GM18511 (cell line): ENCODE measurements at regions not wholly inside any gene's neighbourhood (a gene's known extent, or its start where the extent isn't known, plus 50 kb on each side); places are given as distances from the start of the nearest gene placed in this dataset.

ENCODE experiments used
- ATAC-seq: cut with Tn5 transposase; IDR thresholded peaks from one replicate; pipeline ENCODE4 v1.9.1; 2021; ENCODE audit warnings: mild to moderate bottlenecking, moderate library complexity; ENCODE audit not compliant: unreplicated experiment

DNA sequence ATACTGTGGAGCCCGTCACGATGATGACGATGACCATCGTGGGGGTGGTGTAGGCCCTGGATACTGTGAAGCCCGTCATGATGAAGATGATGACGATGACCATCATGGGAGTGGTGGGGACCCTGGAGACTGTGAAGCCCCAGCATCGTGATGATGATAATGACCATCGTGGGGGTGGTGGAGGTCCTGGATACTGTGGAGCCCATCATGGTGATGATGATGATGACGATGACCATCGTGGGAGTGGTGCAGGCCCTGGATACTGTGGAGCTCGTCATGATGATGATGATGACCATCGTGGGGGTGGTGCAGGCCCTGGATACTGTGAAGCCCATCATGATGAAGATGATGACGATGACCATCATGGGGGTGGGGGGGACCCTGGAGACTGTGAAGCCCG, 81.0 kb upstream of the SALL3 start:
- no peak for ATAC-seq

DNA sequence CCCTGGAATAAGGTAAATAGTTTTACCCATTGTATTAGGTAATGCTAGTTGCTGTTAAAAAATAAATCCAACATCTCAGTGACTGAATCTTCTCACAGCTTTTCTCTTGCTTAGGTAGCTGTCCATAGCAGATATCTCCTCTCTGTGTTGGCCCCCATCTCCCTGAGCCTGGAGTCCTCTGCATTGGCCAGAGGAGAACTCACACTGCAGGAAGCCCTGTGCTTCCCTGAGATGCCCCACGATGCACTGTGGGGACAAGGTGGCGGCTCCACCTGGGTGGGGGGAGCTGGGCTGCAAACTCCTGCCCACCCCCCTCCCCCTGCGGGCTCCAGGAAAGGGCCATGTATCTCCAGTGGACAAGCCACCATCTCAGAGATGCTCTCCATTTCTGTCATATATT, 80.4 kb upstream of the SALL3 start:
- no peak for ATAC-seq

DNA sequence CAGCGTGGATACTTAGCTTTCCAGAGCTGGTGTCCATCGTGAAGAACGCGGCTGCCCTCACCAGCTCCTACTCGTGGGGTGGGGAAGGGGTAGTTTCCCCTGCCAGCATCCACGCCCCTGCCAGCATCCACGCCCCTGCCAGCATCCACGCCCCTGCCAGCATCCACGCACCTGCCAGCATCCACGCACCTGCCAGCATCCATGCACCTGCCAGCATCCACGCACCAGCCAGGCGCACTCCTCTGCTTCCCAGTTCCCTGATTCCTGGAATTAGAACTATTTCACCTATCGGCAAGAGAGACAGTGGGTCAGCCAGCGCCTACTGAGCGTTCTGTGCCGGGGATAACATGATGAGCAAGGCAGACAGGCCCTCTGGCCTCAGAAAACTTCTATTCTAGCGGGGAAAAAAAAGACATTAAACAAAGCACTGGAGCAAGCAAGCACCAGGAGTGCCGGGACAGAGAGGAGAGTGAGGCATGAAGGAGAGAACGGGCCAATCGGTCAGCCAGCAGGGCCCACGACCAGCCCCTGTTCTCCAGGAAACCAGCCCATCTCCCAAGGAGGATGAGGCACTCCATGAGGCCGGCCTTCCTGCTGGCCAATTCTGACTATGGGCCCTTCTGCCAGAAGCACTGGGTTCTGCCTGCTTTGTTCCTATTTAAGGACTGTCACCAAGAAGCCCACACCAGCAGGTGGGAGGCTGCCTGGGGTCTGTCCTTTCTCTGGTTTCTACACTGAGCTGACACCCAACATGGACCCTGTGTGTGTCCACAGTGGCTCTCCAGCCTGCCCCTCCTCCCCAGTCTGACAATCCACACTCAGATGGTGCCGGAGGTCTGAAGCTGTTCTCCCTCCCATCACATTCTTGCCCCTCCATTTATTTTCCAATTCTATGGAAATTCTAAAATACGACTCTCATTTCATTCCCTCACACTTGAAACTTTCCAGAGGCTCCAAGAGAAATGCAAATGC, 78.4 kb upstream of the SALL3 start:
- no peak for ATAC-seq

DNA sequence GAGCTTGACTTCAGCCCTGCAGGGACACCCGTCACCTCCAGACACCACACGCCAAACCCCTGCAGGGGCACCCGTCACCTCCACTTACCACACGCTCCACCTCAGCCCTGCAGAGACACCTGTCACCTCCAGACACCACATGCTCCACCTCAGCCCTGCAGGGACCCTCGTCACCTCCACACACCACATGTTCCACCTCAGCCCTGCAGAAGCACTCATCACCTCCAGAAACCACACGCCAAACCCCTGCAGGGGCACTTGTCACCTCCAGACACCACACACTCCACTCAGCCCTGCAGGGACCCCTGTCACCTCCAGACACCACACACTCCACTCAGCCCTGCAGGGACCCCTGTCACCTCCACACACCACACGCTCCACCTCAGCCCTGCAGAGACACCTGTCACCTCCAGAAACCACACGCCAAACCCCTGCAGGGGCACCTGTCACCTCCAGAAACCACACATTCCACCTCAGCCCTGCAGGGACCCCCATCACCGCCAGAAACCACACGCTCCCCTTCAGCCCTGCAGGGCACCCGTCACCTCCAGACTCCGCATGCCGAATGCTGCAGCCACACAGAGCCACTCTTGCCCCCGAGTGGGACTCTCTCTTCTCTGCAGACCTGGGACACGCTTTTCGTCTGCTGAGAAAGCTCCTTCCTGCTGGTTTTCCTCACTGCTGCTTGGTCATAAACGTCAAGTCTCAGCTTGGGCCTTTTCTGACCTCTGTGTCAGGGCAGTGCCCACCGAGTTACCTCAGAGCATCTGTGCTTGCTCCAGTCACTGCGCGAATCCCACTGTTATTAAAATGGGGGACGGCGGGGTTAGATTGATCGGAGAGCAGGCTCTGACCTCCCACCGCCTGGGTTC, 77.5 kb upstream of the SALL3 start:
- no peak for ATAC-seq

DNA sequence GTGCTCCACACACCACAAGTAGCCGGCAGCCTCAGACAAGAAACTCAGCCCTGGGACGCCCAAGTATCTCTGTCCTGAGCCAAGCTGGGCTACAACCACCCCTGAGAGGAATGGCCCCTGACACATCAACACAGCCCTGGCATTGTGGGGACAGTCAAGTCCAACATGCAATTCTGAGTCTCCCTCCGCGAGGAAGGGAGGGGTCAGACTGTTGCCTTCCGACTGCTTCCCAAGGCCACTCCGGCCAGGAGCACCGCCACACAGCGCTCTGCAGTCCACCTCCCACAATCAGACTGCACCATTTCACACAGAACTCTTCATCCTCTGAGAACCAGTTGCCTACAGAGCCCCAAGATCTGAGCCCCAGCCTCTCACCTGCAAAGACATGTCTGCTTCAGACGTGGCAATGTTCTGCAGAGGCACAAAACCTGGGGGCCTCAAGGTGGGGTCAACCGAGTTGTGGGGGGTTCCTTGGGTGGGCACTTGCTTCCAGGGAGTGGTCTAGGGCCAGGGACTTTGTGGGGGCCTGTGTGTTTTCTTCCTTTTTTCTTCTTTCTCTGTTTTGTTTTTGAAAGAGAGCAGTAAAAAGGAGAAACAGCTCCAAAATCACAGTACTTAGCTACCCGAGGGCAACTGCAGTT, 76.7 kb upstream of the SALL3 start:
- no peak for ATAC-seq

DNA sequence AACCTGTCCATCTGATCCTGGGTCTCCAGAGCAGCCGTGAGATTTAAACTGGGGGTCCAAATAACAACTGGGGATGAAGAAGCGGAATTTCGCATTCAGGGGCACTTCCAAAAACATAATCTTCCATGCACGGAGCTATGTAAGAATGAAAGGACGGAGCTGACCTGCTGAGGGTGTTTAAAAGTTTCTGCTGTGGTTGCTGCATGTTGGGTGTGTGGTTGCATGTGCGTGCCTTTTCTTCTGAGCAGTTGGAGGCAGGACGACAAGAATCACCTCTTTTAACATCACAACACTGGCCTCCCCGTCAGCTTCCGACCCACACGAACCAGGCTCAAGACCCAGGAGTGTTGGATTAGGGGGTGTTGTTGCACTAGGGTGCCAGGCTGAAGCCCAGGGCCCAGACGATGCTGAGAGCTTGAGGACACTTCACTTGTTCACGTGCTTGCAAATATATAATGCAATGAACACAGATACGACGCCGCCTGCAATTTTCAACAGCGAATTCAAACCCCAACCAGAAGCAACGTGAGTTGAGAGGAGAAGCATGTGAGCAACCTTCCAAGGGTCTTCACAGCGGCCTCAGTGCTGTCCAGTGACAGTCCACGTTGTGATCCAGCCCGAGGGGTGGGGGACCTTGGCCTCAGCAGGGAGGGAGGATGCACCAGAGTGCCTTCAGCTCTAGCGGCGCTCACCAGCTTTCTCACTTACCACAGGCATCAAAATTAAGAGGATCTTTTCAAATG, 76.0 kb upstream of the SALL3 start:
- no peak for ATAC-seq

DNA sequence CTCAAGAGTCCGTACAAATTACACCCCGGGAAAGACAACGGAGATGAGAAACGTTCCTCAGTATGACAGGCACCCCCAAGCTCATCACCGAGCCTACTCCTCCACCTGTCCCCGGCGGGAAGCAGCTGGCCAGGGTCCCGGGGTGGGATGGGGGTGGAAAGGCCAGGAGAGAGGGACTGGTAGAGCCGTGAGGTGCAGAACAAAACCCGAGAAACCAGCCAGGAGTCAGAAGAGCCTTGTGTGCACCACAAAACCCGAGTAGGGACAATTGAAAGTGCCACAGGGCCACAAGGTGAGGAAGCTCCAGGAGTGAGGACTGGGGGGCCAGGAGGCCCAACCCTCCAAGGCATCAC, 75.5 kb upstream of the SALL3 start:
- no peak for ATAC-seq

DNA sequence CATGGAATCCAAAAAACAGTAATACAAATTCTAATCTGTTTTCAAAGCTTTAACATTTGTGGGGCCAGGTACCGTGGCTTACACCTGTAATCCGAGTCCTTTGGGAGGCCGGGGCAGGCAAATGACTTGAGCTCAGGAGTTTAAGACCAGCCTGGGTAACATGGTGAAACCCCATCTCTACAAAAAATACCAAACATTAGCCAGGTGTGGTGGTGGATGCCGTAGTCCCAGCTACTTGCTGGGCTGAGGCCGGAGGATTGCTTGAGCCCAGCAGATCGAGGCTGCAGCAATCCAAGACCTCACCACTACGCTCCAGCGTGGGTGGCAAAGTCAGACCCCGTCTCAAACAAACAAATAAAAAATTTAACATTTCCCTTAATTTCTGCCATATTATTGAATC, 74.3 kb upstream of the SALL3 start:
- ATAC-seq: no peak

DNA sequence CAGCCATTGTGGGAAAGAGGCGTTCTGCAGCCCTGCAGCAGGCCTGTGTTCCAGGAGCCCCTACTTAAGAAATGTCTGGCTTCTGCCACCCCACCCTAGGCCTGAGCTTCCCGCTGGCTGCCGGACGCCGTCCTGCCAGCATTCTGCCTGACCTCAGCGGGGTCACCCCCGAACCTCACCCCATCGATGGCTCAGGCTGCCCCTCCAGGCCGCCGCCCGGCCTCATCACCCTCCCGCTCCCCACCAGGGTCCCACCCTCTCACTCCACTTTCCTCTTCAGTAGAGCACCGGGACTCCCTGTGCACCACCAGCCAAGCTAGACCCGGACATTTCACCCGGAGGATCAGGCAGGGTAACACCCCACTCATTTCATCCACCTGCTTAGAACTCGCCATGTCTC, 73.6 kb upstream of the SALL3 start:
- no peak for ATAC-seq

DNA sequence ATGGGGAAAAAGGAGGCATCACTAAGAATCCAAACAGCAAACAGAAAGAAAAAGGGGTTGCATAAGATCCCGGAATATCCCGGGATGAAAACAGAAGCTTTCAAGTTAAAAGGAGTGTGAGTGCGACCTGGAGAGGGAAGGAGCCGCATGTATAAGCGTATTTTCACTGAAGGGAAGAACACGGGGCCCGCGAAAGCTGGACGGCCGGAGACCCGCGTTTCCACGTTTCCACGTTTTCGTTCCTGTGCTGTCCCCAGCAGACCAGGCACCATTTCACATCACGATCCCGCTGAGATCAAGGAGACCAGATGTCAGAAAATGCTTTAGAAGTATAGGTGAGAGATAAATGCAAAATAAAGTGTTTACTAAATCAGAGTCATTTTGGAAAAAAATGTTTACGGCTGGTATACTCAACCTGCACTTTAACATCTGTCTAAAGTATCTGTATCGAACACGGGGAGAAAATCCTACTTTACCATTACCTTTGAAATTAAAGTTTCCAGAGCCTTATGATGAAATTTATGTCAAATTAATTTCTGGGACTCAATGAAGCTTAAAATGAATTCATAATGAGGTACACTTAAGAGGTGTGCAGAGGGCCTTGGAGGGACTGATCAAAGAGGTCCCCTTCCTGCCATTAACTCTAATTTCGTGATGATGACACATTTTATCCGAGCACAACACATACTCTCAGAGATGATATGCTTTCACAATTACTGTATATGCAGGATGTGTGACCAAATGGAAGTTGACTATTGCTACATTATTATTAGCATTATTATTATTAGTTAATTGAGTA, 71.0 kb upstream of the SALL3 start:
- ATAC-seq: no peak

DNA sequence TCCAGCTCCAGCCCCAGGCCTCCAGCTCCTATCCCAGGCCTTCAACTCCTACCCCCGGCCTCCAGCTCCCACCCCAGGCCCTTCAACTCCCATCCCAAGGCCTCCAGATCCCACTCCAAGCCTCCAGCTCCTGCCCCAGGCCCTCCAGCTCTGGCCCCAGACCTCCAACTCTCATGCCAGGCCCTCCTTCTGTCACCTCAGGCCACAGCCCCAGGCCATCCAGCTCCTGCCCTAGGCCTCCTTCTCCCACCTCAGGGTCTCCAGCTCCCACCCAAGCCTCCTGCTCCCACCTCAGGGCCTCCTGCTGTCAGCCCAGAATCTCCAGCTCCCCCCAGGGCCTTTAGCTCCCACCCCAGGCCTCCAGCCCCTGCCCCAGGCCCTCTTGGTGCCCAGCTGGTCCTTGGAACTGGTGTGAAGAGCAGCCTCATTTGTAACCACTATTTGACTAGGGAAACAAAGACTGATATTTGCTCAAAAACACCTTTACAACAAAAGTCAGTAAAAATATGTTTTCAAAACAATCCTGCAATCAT, 67.8 kb upstream of the SALL3 start:
- ATAC-seq: no peak

DNA sequence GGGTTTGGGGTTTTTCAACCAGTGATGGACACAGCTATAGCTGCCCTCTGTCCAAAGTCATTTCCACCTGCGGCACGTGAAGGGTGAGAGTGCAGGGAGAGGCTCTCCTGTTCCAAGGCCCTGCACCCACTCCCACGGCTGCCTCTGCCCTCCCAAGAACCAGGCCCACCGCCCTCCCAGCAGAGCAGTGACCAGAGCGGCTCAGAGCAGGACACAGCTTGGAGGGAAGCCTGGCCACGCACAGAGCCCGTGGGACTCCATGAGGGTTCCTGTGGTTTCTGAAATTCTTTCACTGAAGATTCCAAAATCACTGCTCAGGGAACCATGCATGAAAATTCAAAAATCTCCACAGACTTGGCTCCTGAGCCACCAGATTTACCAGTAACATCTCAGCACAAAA, 67.3 kb upstream of the SALL3 start:
- no peak for ATAC-seq

DNA sequence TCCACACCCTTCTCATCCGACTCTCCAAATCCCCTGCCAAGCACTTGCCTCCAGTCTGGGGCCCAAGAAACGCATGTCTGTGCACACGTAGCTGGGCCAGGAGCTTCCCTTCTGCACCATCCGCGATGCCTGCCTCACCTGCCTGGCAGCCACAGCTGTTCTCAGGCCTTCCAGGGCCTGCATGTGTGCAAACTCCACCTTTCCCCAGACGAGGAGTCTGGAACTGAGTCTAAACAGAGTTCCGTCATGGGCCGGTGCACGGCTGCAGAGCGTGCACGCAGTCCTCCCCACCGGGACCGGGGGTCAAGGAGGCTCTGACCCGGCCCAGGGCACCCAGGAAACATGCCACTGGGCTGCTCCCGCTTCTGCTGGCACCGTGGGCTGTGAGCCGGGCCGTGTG, 66.8 kb upstream of the SALL3 start:
- no peak for ATAC-seq

DNA sequence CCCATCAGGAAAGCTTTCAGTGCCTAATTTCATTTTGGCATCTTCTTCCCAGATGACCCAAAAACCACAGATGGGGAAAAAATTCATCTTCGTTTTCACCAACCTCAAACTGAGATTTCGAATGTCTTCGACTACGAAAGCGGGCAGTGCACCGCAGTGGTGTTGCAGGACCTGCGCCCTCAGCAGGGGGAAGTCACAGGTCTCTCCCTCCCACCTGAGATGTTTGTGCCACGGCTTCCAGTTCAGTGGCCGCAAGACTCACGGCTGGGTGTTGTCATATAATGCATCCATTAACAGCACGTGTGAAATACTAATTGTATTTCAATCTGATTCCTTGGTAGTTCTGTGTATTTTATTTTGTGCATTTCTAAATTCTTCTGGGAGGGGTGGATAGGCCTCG, 66.2 kb upstream of the SALL3 start:
- ATAC-seq: no peak

DNA sequence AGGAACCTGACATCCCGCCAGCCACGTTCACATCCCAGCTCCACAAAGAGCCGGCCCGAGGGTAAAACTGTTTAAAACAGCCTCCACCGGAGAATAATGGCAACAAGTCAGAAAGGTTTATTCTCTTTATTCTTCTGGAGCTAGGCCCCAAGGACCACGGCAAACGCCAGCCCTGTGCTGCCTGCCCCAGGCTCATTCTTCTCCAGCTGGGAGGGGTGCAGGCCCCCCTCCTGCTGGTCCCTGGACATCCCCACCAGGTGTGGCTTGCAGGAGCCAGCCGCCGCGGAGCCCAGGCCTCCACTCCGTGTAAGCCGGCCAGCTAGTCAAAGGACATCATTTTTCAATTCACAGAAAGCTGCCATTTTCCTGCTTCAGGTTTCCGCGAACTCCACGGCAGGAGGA, 65.8 kb upstream of the SALL3 start:
- no peak for ATAC-seq

DNA sequence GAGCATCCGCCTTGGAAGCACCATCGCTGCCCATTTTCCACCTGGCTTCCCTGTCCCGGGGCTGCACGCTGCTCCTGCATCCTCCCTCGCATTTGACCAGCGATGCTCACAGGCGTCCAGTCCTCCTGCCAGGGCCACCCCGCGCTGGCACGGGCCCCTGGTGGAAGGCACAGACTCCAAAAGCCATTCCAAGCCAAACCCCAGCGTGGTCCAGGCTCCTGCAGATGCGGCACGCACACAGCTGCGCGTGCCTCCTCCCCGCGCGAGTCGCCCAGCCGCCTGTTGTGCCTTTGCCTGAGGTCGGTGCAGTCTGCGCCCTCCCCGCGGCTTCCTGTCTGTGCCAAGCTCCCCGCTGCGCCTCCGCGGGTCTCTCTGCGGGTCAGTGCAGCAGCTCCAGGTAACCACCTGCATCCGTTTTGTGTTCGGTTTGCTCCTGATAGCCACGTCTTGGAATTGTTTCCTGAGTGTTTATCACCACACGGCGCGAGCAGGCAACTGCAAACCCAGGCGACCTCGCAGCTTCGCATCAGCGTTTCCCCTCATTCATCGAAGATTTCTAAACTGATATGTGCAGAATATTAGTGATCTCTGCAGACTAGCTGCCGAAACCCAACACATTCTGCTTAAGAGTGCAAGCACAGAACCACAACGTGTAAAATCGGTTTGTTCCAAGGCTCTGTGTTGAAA, 65.2 kb upstream of the SALL3 start:
- no peak for ATAC-seq

DNA sequence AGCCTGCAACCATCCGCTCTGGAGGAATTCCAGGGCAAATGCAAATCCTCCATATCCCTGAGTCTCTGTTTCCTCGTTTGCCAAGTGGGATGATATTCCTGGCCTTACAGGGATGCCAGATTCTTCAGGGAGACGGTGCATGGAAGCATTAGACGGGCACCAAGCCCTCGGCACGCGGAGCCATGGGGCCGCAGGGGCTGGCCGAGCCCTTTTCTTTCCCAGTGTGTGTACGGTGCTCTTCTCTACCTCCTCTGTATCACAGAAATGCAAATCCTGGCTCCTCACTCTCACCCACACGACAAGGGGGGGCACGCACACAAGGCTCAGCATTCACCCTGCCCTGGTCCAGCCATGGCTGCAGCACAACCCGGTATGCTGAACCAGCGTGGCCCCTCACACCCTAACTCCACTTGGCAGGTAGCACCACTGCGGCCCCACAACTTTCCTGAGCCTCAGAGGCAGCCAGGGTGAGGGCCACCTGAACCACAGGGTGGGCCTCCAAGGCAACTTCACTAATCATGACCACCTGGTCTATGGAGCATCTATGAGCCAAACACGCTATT, 64.1 kb upstream of the SALL3 start:
- no peak for ATAC-seq

DNA sequence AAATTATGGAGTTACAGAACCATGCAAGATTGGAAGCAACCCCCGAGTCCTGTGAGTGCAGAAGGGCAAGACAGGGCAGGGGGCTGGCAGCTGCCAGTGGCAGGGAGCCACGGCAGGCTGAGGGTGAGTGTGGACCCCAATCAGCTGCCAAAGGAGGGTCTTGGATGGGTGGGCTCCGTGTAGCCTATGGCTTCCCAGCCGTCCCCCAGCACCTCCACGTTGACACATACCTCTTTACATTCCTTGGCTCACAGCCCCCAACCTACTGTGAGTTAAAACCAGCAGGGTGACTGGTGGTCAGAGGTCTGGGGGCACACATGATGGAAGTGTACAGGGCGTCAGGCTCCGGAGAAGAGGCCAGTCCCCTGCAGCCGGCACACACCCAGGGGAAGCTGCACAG, 60.9 kb upstream of the SALL3 start:
- no peak for ATAC-seq

DNA sequence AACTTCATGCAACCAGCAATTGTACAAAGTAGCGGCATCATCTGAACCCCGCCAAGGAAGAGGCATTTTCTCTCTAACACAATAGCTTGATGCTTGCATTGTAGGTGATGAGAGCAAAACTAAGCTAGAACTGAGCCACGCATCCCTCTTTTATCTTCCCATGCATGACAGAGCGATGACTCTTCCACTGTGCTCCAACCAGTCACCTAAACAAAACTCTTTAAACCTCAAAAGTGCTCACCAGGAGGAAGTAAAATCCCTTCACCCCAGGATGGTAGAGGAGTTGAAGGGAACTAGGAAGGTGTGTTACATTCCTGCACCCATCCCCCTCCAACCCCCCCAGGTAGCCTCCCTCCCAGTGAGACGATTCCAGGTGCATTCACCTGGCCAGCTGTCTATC, 59.7 kb upstream of the SALL3 start:
- no peak for ATAC-seq
